ENCODE measurements at regions not wholly inside any gene's neighbourhood (a gene's known extent, or its start where the extent isn't known, plus 50 kb on each side); places are given as distances from the start of the nearest gene placed in this dataset.

GRCh38 chr20:52722926-52723688 is 249.1 kb upstream of the TSHZ2 start:
- TF ChIP-seq MAX (IDR thresholded peaks at IDR 0.05) (no peak), YY1 (IDR thresholded peaks at IDR 0.05; ENCODE audit: low read depth) (no peak), EGR1 (IDR thresholded peaks at IDR 0.05) (no peak), CREB1 (IDR thresholded peaks at IDR 0.05; ENCODE audit: low read depth) (no peak), REST (IDR thresholded peaks at IDR 0.05; ENCODE audit: low read depth) (no peak), TEAD4 (IDR thresholded peaks at IDR 0.05) (no peak), CEBPB (IDR thresholded peaks at IDR 0.05) (no peak), NFIC (IDR thresholded peaks at IDR 0.05) (no peak), USF1 (IDR thresholded peaks at IDR 0.05) (no peak)

- no peak for TF ChIP-seq RAD21 (IDR thresholded peaks at IDR 0.05; ENCODE audit: low read depth)
Observed at GRCh38 chr20:52708137-52708536, 264.0 kb upstream of the TSHZ2 start.

- TF ChIP-seq MAX (IDR thresholded peaks at IDR 0.05), result no peak
- no peak for TF ChIP-seq EP300 (IDR thresholded peaks at IDR 0.05; ENCODE audit: borderline replicate concordance)
- TF ChIP-seq YY1 (IDR thresholded peaks at IDR 0.05; ENCODE audit: low read depth), result no peak
- TF ChIP-seq RAD21 (IDR thresholded peaks at IDR 0.05; ENCODE audit: low read depth), result no peak
- TF ChIP-seq EGR1 (IDR thresholded peaks at IDR 0.05), result no peak
- TF ChIP-seq USF1 (IDR thresholded peaks at IDR 0.05), result no peak
- TF ChIP-seq TCF12 (IDR thresholded peaks at IDR 0.05; ENCODE audit: low read depth), result no peak
- TF ChIP-seq TEAD4 (IDR thresholded peaks at IDR 0.05), result no peak
- TF ChIP-seq REST (IDR thresholded peaks at IDR 0.05; ENCODE audit: low read depth), result no peak
- no peak for TF ChIP-seq ZBTB7A (IDR thresholded peaks at IDR 0.05; ENCODE audit: low read depth)
- no peak for TF ChIP-seq FOXM1 (IDR thresholded peaks at IDR 0.05; ENCODE audit: borderline replicate concordance, low read depth)
- no peak for TF ChIP-seq NFIC (IDR thresholded peaks at IDR 0.05)
- TF ChIP-seq TAF1 (IDR thresholded peaks at IDR 0.05; ENCODE audit: low read depth), result no peak
- TF ChIP-seq CREB1 (IDR thresholded peaks at IDR 0.05; ENCODE audit: low read depth), result no peak
- TF ChIP-seq CEBPB (IDR thresholded peaks at IDR 0.05), result no peak
Observed at GRCh38 chr20:52704553-52704952, 267.6 kb upstream of the TSHZ2 start.

- TF ChIP-seq EP300 (IDR thresholded peaks at IDR 0.05; ENCODE audit: borderline replicate concordance), result no peak
- no peak for TF ChIP-seq RAD21 (IDR thresholded peaks at IDR 0.05; ENCODE audit: low read depth)
- no peak for TF ChIP-seq TCF12 (IDR thresholded peaks at IDR 0.05; ENCODE audit: low read depth)
- TF ChIP-seq EGR1 (IDR thresholded peaks at IDR 0.05), result no peak
- TF ChIP-seq TAF1 (IDR thresholded peaks at IDR 0.05; ENCODE audit: low read depth), result no peak
- no peak for TF ChIP-seq FOXM1 (IDR thresholded peaks at IDR 0.05; ENCODE audit: borderline replicate concordance, low read depth)
Observed at GRCh38 chr20:52688345-52688744, 283.8 kb upstream of the TSHZ2 start.

- no peak for TF ChIP-seq TEAD4 (IDR thresholded peaks at IDR 0.05)
- TF ChIP-seq NFIC (IDR thresholded peaks at IDR 0.05), result no peak
Observed at GRCh38 chr20:52684905-52685304, 287.3 kb upstream of the TSHZ2 start.

GRCh38 chr20:52684176-52684575 is 288.0 kb upstream of the TSHZ2 start:
- no peak for TF ChIP-seq TAF1 (IDR thresholded peaks at IDR 0.05; ENCODE audit: low read depth)

GRCh38 chr20:52683761-52684160 is 288.4 kb upstream of the TSHZ2 start:
- TF ChIP-seq ZBTB7A (IDR thresholded peaks at IDR 0.05; ENCODE audit: low read depth), result no peak
- no peak for TF ChIP-seq FOXM1 (IDR thresholded peaks at IDR 0.05; ENCODE audit: borderline replicate concordance, low read depth)
- TF ChIP-seq EGR1 (IDR thresholded peaks at IDR 0.05), result no peak
- TF ChIP-seq TAF1 (IDR thresholded peaks at IDR 0.05; ENCODE audit: low read depth), result no peak
- TF ChIP-seq USF1 (IDR thresholded peaks at IDR 0.05), result no peak
- no peak for TF ChIP-seq NFIC (IDR thresholded peaks at IDR 0.05)
- no peak for TF ChIP-seq CEBPB (IDR thresholded peaks at IDR 0.05)
- TF ChIP-seq CREB1 (IDR thresholded peaks at IDR 0.05; ENCODE audit: low read depth), result no peak
- no peak for TF ChIP-seq MAX (IDR thresholded peaks at IDR 0.05)
- TF ChIP-seq TEAD4 (IDR thresholded peaks at IDR 0.05), result no peak
- no peak for TF ChIP-seq REST (IDR thresholded peaks at IDR 0.05; ENCODE audit: low read depth)
- TF ChIP-seq TCF12 (IDR thresholded peaks at IDR 0.05; ENCODE audit: low read depth), result no peak
- TF ChIP-seq RAD21 (IDR thresholded peaks at IDR 0.05; ENCODE audit: low read depth), result no peak
- TF ChIP-seq EP300 (IDR thresholded peaks at IDR 0.05; ENCODE audit: borderline replicate concordance), result no peak
- no peak for TF ChIP-seq YY1 (IDR thresholded peaks at IDR 0.05; ENCODE audit: low read depth)
